Smooth muscle cell (in vitro differentiated cells): ENCODE measurements at regions not wholly inside any gene's neighbourhood (a gene's known extent, or its start where the extent isn't known, plus 50 kb on each side); places are given as distances from the start of the nearest gene placed in this dataset.

Experiments
- DNase-seq: peaks from one replicate; lab custom pipeline; 2025; ENCODE audit not compliant: unreplicated experiment; lab: John Stamatoyannopoulos, UW
- H2AFZ ChIP-seq: fragments of 200-600 bp; sonication (generic); 2 replicates; pipeline ENCODE4 v1.6.0; 2016; ENCODE audit warnings: antibody characterized with exemption, low read depth, mild to moderate bottlenecking
- H3F3A ChIP-seq: fragments of 200-600 bp; sonication (generic); 2 replicates; pipeline ENCODE4 v1.6.0; 2017; ENCODE audit warnings: antibody characterized with exemption, low read depth
- H3K27ac ChIP-seq: fragments of 200-600 bp; sonication (generic); 2 replicates; pipeline ENCODE4 v1.5.1; 2016; ENCODE audit warnings: low read depth, mild to moderate bottlenecking
- H3K27me3 ChIP-seq: fragments of 200-600 bp; sonication (generic); 2 replicates; pipeline ENCODE4 v1.6.1; 2016; ENCODE audit warnings: low read depth, mild to moderate bottlenecking
- H3K36me3 ChIP-seq: fragments of 200-600 bp; sonication (generic); 2 replicates; pipeline ENCODE4 v1.5.1; 2016; ENCODE audit warnings: low read depth
- H3K4me1 ChIP-seq: fragments of 200-600 bp; sonication (generic); 2 replicates; pipeline ENCODE4 v1.5.1; 2016; ENCODE audit warnings: low read depth
- H3K4me2 ChIP-seq: fragments of 200-600 bp; sonication (generic); 2 replicates; pipeline ENCODE4 v1.6.0; 2016; ENCODE audit warnings: mild to moderate bottlenecking
- H3K4me3 ChIP-seq: fragments of 200-600 bp; sonication (generic); 2 replicates; pipeline ENCODE4 v1.5.1; 2016; ENCODE audit warnings: mild to moderate bottlenecking
- H3K79me2 ChIP-seq: fragments of 200-600 bp; sonication (generic); 2 replicates; pipeline ENCODE4 v1.6.0; 2016; ENCODE audit warnings: low read depth, mild to moderate bottlenecking
- H3K9ac ChIP-seq: fragments of 200-600 bp; sonication (generic); 2 replicates; pipeline ENCODE4 v1.6.0; 2016; ENCODE audit warnings: low read depth
- H3K9me3 ChIP-seq: fragments of 200-600 bp; sonication (generic); replicated peaks from 2 replicates; pipeline ENCODE4 v1.5.1; 2016; ENCODE audit warnings: low read depth
- H4K20me1 ChIP-seq: fragments of 200-600 bp; sonication (generic); 2 replicates; pipeline ENCODE4 v1.6.0; 2016; ENCODE audit warnings: low read depth
- WGBS: methylation state at CpG from one replicate; pipeline ENCODE4 v1.1.7; 2016; ENCODE audit warnings: low lambda C conversion rate; 5-methylcytosine and 5-hydroxymethylcytosine counted together
- TF ChIP-seq, protein P1 (sequence below): fragments of 200-600 bp; sonication (generic); IDR thresholded peaks from 2 replicates; pipeline ENCODE4 v1.5.1; 2017; ENCODE audit warnings: borderline replicate concordance, mild to moderate bottlenecking, antibody characterized with exemption; ENCODE audit not compliant: insufficient read depth, poor library complexity, severe bottlenecking

DNA sequence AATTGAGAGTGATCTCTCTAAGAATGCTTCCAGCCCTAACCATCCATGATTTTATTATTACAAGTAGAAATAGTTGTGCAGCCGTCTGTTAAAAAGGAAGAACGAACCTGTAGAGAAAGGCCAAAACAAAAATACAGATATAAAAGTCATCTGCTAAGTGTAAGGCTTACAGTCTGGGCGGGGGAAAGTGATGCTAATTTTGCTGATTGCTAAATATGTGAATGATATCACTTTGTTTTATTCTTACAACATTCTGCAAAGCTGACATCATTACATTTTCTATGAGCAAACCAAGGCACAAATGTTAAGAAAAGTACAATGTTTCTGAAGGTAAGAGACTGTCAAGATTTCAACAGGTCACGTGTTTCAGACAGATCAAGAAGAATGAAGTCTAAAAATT lies 101.5 kb upstream of the RAP1B start:
- no peaks in the 10 kb centered on the region for H3K27me3 ChIP-seq
- no peak for DNase-seq

DNA sequence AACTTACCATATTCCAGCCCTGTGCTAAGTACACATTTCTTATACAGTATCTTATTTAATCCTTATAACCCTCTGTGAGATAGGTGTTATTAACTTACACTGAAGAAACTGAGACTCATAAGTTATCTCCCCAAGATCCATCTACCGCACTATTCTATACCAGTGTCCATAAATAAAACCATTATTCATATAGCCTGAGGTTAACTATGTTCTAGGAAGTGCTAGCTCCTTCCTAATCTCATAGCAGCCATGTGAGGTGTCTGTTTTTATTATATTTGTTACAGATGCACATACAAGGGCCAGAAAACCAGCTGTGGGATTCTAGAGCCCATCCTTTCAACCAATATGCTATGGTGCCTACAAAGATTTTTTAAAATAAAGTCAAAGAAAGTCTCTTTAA lies 100.3 kb upstream of the RAP1B start:
- no peaks in the 10 kb centered on the region for H3K79me2 ChIP-seq
- no peak overlapping the region for H3K4me3 ChIP-seq
- H4K20me1 ChIP-seq: no peaks in the 10 kb centered on the region
- H3K36me3 ChIP-seq: no peaks in the 10 kb centered on the region
- TF ChIP-seq, protein P1, sequence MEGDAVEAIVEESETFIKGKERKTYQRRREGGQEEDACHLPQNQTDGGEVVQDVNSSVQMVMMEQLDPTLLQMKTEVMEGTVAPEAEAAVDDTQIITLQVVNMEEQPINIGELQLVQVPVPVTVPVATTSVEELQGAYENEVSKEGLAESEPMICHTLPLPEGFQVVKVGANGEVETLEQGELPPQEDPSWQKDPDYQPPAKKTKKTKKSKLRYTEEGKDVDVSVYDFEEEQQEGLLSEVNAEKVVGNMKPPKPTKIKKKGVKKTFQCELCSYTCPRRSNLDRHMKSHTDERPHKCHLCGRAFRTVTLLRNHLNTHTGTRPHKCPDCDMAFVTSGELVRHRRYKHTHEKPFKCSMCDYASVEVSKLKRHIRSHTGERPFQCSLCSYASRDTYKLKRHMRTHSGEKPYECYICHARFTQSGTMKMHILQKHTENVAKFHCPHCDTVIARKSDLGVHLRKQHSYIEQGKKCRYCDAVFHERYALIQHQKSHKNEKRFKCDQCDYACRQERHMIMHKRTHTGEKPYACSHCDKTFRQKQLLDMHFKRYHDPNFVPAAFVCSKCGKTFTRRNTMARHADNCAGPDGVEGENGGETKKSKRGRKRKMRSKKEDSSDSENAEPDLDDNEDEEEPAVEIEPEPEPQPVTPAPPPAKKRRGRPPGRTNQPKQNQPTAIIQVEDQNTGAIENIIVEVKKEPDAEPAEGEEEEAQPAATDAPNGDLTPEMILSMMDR: no peak
- no peak for DNase-seq
- no peaks in the 10 kb centered on the region for H3F3A ChIP-seq
- H3K4me1 ChIP-seq: no peaks in the 10 kb centered on the region
- H3K4me2 ChIP-seq: no peak overlapping the region
- no peak overlapping the region for H3K9ac ChIP-seq
- no peak overlapping the region for H3K27ac ChIP-seq
- no peaks in the 10 kb centered on the region for H3K9me3 ChIP-seq
- 77% methylated on average over 1 of the region's 1 CpG for WGBS
- H3K27me3 ChIP-seq: no peaks in the 10 kb centered on the region
- H2AFZ ChIP-seq: no peak overlapping the region

More for the DNA sequence above, 101.5 kb upstream of the RAP1B start:
- WGBS: 92% methylated on average over 4 of the region's 4 CpGs
- H3K4me2 ChIP-seq: no peak overlapping the region
- H3K79me2 ChIP-seq: no peaks in the 10 kb centered on the region
- no peak overlapping the region for H2AFZ ChIP-seq
- H4K20me1 ChIP-seq: no peaks in the 10 kb centered on the region
- H3K4me3 ChIP-seq: no peak overlapping the region
- H3K4me1 ChIP-seq: no peaks in the 10 kb centered on the region
- no peaks in the 10 kb centered on the region for H3K36me3 ChIP-seq
- no peaks in the 10 kb centered on the region for H3K9me3 ChIP-seq
- no peak overlapping the region for H3K27ac ChIP-seq
- TF ChIP-seq, protein P1: no peak
- H3K9ac ChIP-seq: no peak overlapping the region
- H3F3A ChIP-seq: no peaks in the 10 kb centered on the region

DNA sequence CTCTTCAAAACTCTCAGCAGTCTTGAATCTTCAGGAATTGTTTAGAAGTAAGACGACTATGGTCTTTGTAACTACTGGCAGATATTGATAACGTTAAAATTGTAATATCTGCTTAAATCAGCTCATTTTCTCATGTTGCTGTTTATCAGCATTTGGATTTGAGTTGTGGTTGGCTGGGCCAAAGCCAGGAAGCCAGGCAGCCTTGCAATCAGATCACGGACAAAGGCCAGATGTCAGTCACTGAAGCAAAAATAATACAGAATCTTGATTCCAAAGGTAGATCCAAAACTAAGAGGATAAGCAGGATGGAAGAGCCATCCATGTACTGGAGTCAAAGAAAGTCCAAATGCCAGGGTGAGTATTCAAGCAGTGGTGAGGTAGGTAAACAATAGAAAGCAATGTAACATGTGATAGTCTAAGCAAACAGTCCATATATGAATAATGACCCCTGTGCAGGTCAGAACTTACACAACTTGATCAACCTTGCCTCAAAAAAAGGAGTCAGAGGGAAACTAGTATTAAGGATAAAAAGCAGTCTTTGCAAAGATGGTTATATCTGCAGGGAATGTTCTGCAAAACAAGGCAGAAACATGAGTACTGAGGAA lies 95.8 kb upstream of the RAP1B start:
- DNase-seq: no peak
- Histone ChIP-seq H3K79me2 (no peaks in the 10 kb centered on the region), H3K4me3 (no peak overlapping the region), H3K4me2 (no peak overlapping the region), H2AFZ (no peak overlapping the region), H3K27ac (no peak overlapping the region), H3K9ac (no peak overlapping the region), H3K4me1 (no peaks in the 10 kb centered on the region), H3K27me3 (no peaks in the 10 kb centered on the region), H3F3A (no peaks in the 10 kb centered on the region), H4K20me1 (no peaks in the 10 kb centered on the region), H3K9me3 (no peaks in the 10 kb centered on the region), H3K36me3 (no peaks in the 10 kb centered on the region)
- TF ChIP-seq, protein P1: no peak
- 78% methylated on average over 3 of the region's 3 CpGs for WGBS

DNA sequence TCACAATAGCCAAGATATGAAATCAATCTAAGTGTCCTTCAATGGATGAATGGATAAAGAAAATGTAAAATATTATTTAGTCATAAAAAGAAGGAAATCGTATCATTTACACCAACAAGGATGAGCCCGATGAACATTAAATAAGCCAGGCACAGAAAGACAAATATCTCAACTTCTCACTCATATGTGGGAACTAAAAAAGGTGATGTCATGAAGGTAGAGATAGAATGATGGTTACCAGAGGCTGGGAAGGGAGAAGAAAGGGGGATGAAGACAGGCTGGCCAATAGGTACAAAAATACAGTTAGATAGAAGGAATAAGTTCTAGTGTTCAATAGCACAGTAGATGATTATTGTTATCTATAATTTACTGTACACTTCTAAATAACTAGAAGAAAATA lies 94.9 kb upstream of the RAP1B start:
- Histone ChIP-seq H3F3A (no peaks in the 10 kb centered on the region), H3K4me3 (no peak overlapping the region), H4K20me1 (no peaks in the 10 kb centered on the region), H2AFZ (no peak overlapping the region), H3K27ac (no peak overlapping the region), H3K9me3 (no peaks in the 10 kb centered on the region), H3K36me3 (no peaks in the 10 kb centered on the region), H3K9ac (no peak overlapping the region), H3K27me3 (no peaks in the 10 kb centered on the region), H3K79me2 (no peaks in the 10 kb centered on the region), H3K4me2 (no peak overlapping the region), H3K4me1 (peaks cover 4% of the 10 kb centered on the region)
- 95% methylated on average over 2 of the region's 2 CpGs for WGBS
- DNase-seq: no peak
- TF ChIP-seq, protein P1: no peak
